Glutamatergic neuron (in vitro differentiated cells): ENCODE measurements at regions not wholly inside any gene's neighbourhood (a gene's known extent, or its start where the extent isn't known, plus 50 kb on each side); places are given as distances from the start of the nearest gene placed in this dataset.

Experiments
- DNase-seq: peaks from one replicate; pipeline ENCODE4 v3.0.0; 2022
- H3K27ac Mint-ChIP-seq: one replicate; pipeline ENCODE4 v1.8.0; 2020; ENCODE audit warnings: mild to moderate bottlenecking, mixed read lengths, inconsistent platforms; ENCODE audit not compliant: unreplicated experiment
- H3K27me3 Mint-ChIP-seq: one replicate; pipeline ENCODE4 v1.8.0; 2020; ENCODE audit warnings: mild to moderate bottlenecking, moderate library complexity, mixed read lengths, inconsistent platforms; ENCODE audit not compliant: unreplicated experiment
- H3K36me3 Mint-ChIP-seq: one replicate; pipeline ENCODE4 v1.8.0; 2020; ENCODE audit warnings: mild to moderate bottlenecking, mixed read lengths, inconsistent platforms; ENCODE audit not compliant: unreplicated experiment
- H3K4me1 Mint-ChIP-seq: one replicate; pipeline ENCODE4 v1.8.0; 2020; ENCODE audit warnings: mild to moderate bottlenecking, low read depth, mixed read lengths, inconsistent platforms; ENCODE audit not compliant: unreplicated experiment
- H3K4me3 Mint-ChIP-seq: one replicate; pipeline ENCODE4 v1.8.0; 2020; ENCODE audit warnings: mild to moderate bottlenecking, mixed read lengths, inconsistent platforms; ENCODE audit not compliant: unreplicated experiment
- H3K9me3 Mint-ChIP-seq: one replicate; pipeline ENCODE4 v1.8.0; 2020; ENCODE audit warnings: mild to moderate bottlenecking, moderate library complexity, mixed read lengths, inconsistent platforms; ENCODE audit not compliant: unreplicated experiment
- TF ChIP-seq, protein P1 (sequence below): fragments of 200-600 bp; sonication (generic); IDR thresholded peaks from one replicate; pipeline ENCODE4 v1.5.0; 2021; ENCODE audit not compliant: partially characterized antibody, unreplicated experiment

DNA sequence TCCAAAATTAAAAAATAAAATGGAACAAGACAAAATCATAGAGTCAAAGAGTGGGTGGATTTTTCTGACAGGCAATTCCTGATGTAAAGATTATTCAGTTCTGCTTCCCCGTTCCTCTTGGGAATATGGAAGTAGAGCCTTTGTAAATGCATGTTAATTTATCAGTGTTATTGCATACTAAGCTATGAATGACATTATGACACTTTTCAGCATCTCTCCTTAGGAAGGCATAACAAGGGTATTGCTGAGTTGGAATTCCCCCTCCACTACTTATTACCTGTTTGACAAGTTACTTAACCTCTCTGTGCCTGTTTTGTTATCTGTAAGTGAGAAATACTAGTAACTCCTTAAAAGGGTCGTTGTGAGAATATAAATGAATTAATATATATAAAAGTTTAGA, 640.4 kb downstream of the LMO4 start:
- TF ChIP-seq, protein P1, sequence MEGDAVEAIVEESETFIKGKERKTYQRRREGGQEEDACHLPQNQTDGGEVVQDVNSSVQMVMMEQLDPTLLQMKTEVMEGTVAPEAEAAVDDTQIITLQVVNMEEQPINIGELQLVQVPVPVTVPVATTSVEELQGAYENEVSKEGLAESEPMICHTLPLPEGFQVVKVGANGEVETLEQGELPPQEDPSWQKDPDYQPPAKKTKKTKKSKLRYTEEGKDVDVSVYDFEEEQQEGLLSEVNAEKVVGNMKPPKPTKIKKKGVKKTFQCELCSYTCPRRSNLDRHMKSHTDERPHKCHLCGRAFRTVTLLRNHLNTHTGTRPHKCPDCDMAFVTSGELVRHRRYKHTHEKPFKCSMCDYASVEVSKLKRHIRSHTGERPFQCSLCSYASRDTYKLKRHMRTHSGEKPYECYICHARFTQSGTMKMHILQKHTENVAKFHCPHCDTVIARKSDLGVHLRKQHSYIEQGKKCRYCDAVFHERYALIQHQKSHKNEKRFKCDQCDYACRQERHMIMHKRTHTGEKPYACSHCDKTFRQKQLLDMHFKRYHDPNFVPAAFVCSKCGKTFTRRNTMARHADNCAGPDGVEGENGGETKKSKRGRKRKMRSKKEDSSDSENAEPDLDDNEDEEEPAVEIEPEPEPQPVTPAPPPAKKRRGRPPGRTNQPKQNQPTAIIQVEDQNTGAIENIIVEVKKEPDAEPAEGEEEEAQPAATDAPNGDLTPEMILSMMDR, result no peak
- H3K9me3 Mint-ChIP-seq, result no peaks in the 10 kb centered on the region
- no peak for DNase-seq
- no peaks in the 10 kb centered on the region for H3K36me3 Mint-ChIP-seq
- peaks cover 4% of the 10 kb centered on the region for H3K4me1 Mint-ChIP-seq
- H3K27ac Mint-ChIP-seq, result no peak overlapping the region
- no peaks in the 10 kb centered on the region for H3K27me3 Mint-ChIP-seq
- no peak overlapping the region for H3K4me3 Mint-ChIP-seq

DNA sequence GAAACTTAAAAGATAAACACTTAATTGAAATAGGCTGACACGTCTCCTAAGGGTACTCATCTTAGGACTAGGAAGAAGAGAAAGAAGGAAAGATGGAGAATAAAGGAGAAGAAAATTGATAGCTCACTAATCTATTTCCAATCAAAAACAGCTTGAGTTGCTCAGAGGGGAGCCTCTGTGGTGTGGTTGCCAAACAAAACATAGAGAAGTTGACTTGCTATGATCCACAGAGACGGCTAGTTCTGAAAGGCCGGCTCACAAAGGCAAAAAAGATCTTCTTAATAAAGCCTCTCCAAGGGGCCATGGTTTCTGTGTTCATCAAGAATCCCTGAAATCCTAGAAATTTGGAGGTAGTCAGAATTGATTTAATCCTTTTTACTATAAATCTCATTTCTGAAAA, 644.1 kb downstream of the LMO4 start:
- peaks cover 3% of the 10 kb centered on the region for H3K4me1 Mint-ChIP-seq
- TF ChIP-seq, protein P1, result no peak

DNA sequence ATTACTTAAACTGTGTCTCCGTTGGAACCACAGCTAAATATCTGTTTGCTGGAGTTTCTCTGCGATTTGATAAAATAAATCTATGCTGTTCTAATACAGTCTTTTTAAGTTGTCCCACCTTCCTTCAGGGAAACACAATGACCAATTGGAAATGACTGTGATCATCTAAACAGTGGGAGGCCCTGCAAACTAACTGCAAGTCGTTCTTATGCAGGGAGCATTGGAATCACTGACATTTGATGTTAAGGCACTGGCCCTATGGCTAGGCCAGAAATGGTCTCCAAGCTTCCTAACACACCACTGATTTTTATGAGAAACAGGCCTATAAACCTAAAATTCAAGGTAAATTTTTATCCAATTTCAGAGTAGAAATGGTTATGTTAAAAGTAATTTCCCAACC, 645.2 kb downstream of the LMO4 start:
- Mint-ChIP-seq H3K4me1 (no peaks in the 10 kb centered on the region), H3K27ac (no peak overlapping the region), H3K36me3 (no peaks in the 10 kb centered on the region), H3K4me3 (no peak overlapping the region), H3K27me3 (no peaks in the 10 kb centered on the region), H3K9me3 (no peaks in the 10 kb centered on the region)
- no peak for DNase-seq
- TF ChIP-seq, protein P1, result no peak

More for the DNA sequence above, 644.1 kb downstream of the LMO4 start:
- DNase-seq, result no peak
- no peaks in the 10 kb centered on the region for H3K27me3 Mint-ChIP-seq
- no peaks in the 10 kb centered on the region for H3K36me3 Mint-ChIP-seq
- no peak overlapping the region for H3K27ac Mint-ChIP-seq
- no peaks in the 10 kb centered on the region for H3K9me3 Mint-ChIP-seq
- H3K4me3 Mint-ChIP-seq, result no peak overlapping the region

DNA sequence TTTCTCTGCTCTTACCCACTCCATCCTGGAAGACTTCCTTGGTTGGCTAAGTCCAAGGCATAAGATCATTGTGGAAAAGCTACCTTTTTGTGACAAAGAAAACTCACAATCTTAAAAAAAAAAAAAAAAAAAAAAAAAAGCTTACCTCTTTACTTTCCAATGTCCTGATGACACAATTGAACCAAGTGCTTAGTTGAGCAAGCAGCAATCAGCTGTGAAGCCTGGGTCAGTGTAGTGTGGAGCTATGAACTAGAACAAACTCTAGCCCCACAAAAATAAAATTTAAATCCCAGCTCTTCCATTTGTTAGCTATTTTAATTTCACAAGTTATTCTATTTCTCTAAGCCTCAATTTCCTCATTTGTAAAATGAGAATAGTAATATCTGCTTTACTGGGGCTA, 647.6 kb downstream of the LMO4 start:
- TF ChIP-seq, protein P1, result no peak
- Mint-ChIP-seq H3K4me3 (no peak overlapping the region), H3K9me3 (no peaks in the 10 kb centered on the region), H3K36me3 (no peaks in the 10 kb centered on the region), H3K27ac (no peak overlapping the region), H3K4me1 (peaks cover 6% of the 10 kb centered on the region), H3K27me3 (no peaks in the 10 kb centered on the region)
- no peak for DNase-seq

DNA sequence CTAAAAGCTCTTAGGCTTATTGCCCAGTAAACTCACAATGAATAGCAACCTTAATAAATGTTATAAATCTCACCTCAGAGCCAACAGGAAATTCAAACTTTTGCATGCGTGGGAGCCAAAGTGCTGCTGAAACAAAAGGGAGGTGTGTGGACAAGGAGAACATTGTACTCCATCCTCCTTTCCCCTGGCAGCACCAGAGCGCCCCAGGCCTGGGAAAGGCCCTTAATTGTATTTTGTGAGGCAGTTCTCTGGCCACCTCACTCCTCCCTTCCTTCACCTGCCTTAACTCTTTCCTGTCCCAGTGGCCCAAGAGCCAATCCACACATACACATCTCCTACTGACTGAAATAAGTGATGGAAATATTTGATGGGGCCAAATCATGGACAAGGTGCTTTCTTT, 648.5 kb downstream of the LMO4 start:
- Mint-ChIP-seq H3K4me3 (no peak overlapping the region), H3K27me3 (no peaks in the 10 kb centered on the region), H3K27ac (no peak overlapping the region), H3K36me3 (no peaks in the 10 kb centered on the region), H3K4me1 (peaks cover 6% of the 10 kb centered on the region), H3K9me3 (no peaks in the 10 kb centered on the region)
- TF ChIP-seq, protein P1, result no peak
- no peak for DNase-seq
